Dermis blood vessel endothelial cell (primary cell): ENCODE measurements at regions not wholly inside any gene's neighbourhood (a gene's known extent, or its start where the extent isn't known, plus 50 kb on each side); places are given as distances from the start of the nearest gene placed in this dataset.

ENCODE experiments used
- DNase-seq: peaks from one replicate; pipeline ENCODE4 v3.0.0; 2010

DNA sequence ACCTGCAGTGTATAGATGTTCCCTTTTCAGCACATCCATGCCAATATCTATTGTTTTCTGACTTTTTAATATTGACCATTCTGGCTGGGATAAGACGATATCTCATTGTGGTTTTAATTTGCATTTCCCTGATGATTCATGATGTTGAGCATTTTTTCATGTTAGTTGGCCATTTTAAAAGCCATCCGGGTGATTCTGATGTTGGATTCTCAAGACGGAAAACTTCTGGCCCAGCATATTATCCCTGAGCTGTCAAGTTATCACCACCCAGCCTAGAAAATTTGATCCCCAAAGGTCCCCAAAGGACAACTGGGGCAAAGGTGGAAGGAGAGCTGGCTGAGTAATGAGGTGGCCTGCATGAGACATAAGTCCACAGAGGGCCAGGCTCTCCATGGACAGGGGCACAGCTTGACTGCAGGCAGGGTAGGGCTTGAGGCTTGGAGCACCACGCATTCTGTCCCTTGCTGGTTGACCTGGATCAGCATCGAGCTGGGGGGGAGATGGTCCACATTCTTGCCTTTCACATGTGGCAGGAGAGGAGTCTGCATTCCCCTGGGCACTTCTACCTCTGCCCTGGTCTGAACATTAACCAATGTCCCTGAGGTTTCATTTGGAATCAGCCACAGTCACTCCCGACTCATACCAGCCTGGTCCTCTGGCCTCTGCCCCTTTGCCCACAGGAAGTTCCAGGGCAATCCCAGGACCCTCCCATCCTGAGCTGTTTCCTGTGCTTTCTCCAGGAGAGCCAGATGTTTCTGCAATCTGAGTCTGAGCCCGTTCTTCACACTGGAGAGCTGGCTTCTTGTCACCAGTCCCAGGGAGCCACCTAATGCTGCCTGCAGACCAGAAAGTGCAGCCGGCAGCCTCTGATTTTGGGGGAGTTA is 69.2 kb downstream of the ISG20 start:
- DNase-seq, result peak; percentile 5

DNA sequence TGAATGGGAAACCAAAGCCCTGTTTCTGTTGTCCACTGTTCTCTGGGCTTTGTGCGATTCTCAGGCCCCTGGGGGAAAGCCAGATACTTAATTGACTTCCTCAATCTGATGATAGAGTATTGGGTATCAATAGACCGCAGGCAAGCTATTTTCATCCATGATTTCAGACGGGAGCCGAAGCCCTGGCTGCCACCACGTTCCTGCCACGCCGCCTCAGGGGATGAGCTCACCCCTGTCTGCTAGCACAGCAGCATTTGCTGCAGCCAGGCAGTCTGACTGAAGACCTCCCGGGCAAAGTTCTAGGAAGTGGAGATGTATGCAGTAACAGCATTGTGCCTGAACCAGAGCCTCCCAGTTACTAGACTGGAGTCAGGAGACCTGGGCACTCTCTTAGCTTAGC is 69.8 kb downstream of the ISG20 start:
- peak; percentile 28 for DNase-seq

DNA sequence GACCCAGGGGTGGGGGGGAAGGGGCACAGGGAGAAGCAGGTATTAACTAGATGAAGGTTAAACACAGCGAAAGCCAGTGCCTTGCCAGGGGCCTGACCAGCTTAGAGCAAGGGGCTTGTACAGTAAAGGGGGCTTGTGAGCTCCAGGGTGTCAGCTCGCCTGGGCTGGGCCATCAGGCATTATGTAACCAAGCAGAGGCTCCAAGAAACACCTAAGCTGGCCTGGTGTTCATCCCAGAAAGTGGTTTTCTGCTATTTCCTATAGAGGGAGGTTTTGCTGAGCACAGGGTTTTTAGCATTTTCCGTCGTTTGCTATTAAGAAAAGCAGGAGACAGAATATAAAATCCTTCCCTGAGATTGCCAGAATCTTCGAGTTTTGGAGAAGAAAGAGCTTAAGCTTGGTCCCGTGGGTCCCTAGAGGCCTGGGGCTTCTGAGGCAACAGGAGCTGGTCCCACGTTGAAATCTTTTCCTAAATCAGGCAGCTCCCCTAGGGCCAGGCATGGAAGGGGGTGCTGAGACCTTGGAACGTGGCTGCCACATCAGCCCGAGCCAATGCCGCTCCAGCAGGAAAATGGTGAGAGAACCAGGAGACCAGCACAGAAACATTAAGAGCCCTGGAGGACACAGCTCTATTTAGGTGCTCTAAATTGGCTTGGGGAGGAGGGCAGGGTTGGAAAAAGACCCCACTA is 71.4 kb downstream of the ISG20 start:
- DNase-seq, result no peak

- no peak for DNase-seq
These were observed 73.0 kb downstream of the ISG20 start for GRCh38 chr15:88711806-88712205.

GRCh38 chr15:88714782-88715372 is 76.1 kb downstream of the ISG20 start:
- DNase-seq, result no peak

GRCh38 chr15:88716543-88717381 is 77.9 kb downstream of the ISG20 start:
- no peak for DNase-seq

DNA sequence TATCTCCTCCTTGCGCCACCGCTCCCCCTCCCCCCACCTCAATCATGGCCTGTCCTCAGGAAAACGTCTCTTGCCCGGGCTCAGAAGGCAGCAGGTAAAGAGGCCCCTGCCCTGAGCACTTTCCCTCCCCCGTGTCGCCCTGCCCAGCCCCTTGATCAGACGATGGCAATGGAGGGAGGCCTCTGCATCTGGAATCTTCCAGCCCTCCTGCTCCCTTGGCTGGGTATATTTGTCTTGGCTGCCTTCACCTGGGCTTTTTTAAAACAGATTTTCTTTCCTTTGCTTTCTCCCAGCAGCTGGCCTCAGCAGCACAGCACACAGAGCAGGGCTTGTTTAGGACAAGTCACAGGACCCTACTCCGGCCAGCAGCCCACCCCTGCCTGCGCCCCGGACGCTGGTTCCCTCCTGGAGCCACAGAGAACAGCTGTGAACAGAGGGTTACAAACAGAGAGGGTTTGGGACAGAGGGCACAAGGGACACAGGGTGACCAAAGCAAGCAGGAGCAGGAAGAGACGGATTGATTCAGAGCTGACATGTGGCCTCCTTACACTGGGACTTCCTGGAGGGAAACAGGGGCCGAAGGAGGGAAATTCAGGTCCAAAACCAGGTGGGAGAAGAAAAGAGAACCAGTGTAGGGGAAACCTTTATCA is 78.7 kb downstream of the ISG20 start:
- DNase-seq, result no peak

- DNase-seq, result no peak
These were observed 79.9 kb downstream of the ISG20 start for GRCh38 chr15:88718731-88719130.

DNA sequence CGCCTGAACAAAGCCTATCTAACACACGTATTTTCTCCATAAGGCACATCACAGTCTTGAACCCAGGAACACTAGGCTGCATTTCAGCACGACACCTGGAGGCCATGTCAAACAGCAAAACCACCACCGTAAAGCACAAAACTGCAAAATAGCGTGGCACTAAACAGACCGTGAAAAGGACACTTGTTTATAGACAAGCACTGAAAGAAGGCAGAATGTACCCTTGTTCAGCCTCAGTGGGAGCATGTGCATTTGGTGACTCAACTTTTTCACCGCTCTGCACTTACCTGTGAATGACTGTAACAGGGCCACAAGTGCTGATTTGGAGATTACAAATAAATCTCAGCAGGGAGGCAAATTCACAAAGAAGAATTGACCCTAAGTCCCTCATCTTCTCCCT is 80.8 kb downstream of the ISG20 start:
- no peak for DNase-seq

GRCh38 chr15:88725305-88726210 is 77.7 kb upstream of the ACAN start:
- no peak for DNase-seq

DNA sequence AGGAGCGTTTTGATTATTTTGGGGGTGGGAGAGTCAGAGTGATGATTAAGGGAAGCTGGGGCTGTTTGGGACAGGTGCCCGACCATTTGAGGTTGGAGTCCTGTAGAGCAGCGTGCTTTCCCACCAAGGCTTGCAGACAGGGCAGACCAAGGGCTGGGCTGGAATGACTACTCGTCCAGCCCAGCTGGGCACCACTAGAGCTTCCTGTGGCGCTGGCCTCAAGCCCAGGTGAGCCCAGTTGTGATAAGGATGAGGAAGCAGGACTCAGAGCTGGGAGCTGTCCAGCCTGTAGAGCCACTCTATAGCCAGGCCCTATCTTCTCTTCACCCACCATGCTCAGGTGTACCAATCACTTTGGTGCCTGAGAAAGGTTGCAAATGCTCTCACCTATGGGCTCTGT is 75.8 kb upstream of the ACAN start:
- DNase-seq, result no peak

DNA sequence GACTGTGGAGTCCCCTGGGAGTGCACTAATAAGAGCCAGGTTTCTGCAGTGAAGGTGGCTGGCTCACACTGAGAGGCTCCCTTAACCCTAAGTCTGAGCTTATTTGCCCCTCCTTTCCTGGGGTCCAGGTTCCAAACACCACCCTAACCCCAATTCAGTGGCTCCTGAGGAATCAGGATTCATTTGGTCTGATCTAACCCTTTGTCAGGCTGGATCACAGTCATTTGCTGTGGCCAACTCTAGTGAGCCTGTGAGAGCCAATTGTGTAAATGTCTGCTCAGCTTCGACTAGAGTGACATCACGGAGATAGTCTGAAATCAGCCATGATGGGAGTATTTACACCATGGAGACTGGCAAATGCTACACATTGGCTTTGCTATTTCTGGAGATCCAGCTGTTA is 73.7 kb upstream of the ACAN start:
- DNase-seq, result no peak

DNA sequence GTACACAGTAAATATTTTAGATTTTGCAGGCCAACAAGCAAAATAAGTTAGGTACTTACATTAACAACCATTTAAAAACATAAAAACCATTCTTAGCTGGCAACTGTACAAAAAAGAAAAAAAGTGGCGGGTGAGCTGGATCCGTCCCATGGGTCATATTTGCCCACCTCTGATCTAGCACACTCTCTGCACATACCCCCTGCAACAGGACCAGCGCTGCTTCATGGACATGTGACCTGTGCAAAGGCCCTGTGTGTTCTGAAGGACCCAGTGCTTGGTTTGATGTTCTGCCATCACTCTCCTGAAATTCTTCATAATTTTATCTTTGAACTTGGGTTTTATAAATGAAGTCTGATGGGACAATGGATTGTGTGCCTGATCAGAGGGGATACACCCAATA is 72.5 kb upstream of the ACAN start:
- DNase-seq, result no peak

- DNase-seq, result no peak
These were observed 68.0 kb upstream of the ACAN start for GRCh38 chr15:88735212-88735611.

GRCh38 chr15:88736204-88736603 is 67.0 kb upstream of the ACAN start:
- no peak for DNase-seq

DNA sequence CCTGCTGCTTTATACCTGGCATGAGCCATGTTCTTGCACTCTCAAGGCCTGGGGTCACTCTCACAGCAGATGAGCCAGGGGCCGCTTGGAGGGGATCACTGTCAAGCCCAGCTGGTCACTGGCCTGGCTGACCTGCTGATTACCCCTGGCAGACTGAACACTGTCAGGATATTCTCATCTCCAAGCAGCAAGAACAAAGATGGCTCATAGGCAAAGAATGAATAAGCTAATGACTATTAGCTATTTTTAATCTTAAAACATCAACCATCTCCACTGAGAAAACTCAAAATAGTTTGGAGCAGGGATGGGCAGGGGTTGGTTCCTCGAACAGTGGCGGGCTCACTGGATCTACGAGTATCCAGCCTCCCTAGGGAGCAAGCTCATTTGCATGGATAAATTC is 64.4 kb upstream of the ACAN start:
- no peak for DNase-seq

- DNase-seq, result no peak
These were observed 63.7 kb upstream of the ACAN start for GRCh38 chr15:88739541-88739940.

DNA sequence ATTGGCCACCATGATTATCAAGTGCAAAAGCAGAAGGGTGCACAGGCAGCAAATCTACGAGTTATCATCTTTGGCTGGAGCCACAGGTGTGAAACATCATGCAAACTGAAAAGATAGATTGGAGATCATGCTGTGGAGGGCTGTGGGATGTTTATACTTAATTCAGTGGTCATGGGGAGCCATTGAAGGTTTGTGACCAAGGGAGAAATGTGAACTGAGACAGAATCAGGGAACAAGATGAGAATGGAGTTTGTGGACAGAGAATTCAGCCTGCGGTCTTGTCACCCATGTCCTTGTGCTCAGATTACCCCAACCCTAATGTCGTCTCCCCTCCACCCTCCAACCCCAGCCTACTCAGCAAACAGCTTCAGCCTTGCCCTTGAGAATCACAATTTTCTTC is 62.9 kb upstream of the ACAN start:
- DNase-seq, result no peak

DNA sequence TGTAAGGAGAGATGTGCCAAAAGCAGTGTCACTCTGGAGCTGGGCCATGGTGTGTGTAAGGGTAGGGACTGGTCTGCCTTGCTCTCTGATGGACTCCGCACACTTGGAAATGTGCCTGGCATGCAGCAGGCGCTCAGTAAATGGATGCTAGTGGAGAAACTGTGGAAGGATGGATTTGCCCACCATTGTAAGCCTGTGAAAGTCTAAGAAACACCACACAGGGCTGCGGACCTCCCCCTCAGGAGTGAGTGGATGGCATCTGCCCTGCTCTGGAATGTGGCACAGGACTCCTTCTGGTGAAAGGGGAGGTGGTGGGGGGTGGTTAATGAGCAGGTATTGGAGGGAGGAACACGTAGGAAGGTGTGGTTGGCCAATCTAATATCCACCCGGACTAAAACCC is 62.2 kb upstream of the ACAN start:
- no peak for DNase-seq

DNA sequence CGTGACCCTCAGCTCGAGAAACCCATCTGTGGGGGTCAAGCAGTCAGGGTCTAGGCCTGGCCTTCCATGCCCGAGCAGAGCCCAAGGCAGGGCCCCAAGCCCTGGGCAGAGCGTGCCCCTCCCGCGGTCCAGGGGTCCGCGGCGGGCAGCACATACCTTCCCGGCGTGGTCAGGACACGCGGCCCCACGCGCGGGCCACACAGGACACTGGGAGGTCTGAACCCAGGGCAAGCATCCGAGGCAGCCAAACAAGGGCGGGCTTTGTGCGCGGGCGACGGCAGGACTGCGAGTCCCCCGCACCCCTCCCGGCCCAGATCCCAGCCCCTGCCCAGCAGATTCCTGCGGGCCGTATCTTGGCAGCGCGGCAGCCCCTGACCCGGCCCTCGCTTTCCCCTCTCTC is 61.6 kb upstream of the ACAN start:
- no peak for DNase-seq

DNA sequence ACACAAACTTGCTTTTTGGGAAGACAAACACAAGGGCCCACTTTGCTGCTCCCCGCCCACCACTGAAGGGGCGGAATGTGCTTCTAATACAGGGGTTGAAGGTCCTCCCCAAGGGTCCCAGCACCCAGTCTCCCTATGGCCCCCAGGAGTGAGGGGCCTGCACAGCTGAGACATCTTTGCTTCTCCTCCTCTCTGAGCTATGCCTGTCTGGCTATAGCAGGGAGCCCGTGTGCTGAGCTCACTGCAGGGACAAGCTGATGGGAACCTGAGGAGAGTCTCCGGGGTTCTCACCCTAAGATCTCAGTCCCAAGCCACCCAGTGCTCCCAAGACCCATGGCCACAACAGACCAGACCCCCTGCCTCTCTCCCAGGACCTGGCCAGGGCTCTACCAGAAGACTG is 61.1 kb upstream of the ACAN start:
- no peak for DNase-seq
